Keratinocyte (primary cell): ENCODE measurements at regions not wholly inside any gene's neighbourhood (a gene's known extent, or its start where the extent isn't known, plus 50 kb on each side); places are given as distances from the start of the nearest gene placed in this dataset.

Experiments
- EZH2 ChIP-seq: IDR thresholded peaks from one replicate; pipeline ENCODE4 v1.6.1; 2012; ENCODE audit warnings: inconsistent platforms, mild to moderate bottlenecking, low read length, moderate library complexity
- TF ChIP-seq, protein P1 (sequence below), 3 experiments: IDR thresholded peaks in 1 of 3; conservative IDR thresholded peaks in 1 of 3; optimal IDR thresholded peaks in 1 of 3; 2 replicates in 2 of 3; 3 replicates in 1 of 3; pipeline versions ENCODE3 to v1.5.1; 2011; ENCODE audit warnings: low read length in 3 of 3, mild to moderate bottlenecking in 3 of 3, moderate library complexity in 2 of 3, control low read depth in 1 of 3, inconsistent platforms in 1 of 3; ENCODE audit not compliant: insufficient read depth in 2 of 3; ENCODE audit errors: extremely low read depth in 1 of 3

DNA sequence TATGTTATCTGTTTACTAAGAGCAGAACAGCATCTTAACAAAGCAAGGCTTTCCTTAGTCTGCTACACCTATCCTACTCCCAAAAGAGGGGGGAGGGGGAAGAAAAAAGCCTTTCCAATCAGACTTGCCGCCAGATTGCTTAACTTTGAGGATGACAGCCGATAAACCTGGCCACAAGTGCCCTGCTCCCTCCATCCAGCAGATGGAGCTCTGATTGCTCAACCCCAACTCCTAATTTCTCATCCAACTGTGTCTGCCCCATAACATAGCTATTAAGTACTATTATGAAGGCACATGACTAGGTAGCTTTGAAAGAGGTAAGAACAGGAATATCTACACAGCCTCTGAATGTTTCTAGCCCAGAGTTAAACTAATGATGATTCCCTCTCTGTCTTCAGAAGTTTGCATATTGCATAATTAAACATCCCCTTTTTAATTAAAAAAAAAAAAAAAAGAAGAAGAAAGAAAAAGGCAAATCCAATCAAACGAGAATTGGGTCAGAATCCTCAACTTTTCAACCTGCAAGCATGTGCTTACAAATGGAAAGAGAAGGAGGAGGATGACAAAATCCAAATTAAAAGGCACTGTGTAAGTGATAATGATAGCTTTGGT is 247.4 kb downstream of the GALC start:
- TF ChIP-seq, protein P1, sequence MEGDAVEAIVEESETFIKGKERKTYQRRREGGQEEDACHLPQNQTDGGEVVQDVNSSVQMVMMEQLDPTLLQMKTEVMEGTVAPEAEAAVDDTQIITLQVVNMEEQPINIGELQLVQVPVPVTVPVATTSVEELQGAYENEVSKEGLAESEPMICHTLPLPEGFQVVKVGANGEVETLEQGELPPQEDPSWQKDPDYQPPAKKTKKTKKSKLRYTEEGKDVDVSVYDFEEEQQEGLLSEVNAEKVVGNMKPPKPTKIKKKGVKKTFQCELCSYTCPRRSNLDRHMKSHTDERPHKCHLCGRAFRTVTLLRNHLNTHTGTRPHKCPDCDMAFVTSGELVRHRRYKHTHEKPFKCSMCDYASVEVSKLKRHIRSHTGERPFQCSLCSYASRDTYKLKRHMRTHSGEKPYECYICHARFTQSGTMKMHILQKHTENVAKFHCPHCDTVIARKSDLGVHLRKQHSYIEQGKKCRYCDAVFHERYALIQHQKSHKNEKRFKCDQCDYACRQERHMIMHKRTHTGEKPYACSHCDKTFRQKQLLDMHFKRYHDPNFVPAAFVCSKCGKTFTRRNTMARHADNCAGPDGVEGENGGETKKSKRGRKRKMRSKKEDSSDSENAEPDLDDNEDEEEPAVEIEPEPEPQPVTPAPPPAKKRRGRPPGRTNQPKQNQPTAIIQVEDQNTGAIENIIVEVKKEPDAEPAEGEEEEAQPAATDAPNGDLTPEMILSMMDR (optimal IDR thresholded peaks at IDR 0.05 in 1 of 3, IDR thresholded peaks at IDR 0.05 in 1 of 3, conservative IDR thresholded peaks at IDR 0.05 in 1 of 3; ENCODE audit: extremely low read depth in 1 of 3, insufficient read depth in 2 of 3, low read length in 3 of 3) = peak; percentile 37 to 75 (median 62)
- TF ChIP-seq EZH2 = no peak
